Adrenal gland (tissue), 9 donors: ENCODE measurements at regions not wholly inside any gene's neighbourhood (a gene's known extent, or its start where the extent isn't known, plus 50 kb on each side); places are given as distances from the start of the nearest gene placed in this dataset.

ENCODE experiments used
- DNase-seq, 7 donors: peaks; one replicate each; pipeline ENCODE4 v3.0.0-alpha.2; 2019 to 2020
- H3K27ac ChIP-seq, 5 donors: fragments of 200-600 bp; sonication (generic) in 4 of 5; 1 replicate in 3 of 5; 2 replicates in 2 of 5; pipeline versions ENCODE4 v1.5.1 to v1.8.0; 2016 to 2020; ENCODE audit warnings: mild to moderate bottlenecking in 1 of 5
- H3K27me3 ChIP-seq: fragments of 200-600 bp; 2 replicates; pipeline ENCODE4 v1.8.0; 2021
- H3K36me3 ChIP-seq, 2 donors: fragments of 200-600 bp; replicated peaks in 1 of 2; 1 replicate in 1 of 2; 2 replicates in 1 of 2; pipeline versions ENCODE4 v1.5.1 to v1.8.0; 2018 to 2022
- H3K4me1 ChIP-seq, 2 donors: fragments of 200-600 bp; replicated peaks in 1 of 2; 1 replicate in 1 of 2; 2 replicates in 1 of 2; pipeline versions ENCODE4 v1.5.1 to v1.8.0; 2018 to 2021
- H3K4me3 ChIP-seq, 4 donors: fragments of 200-600 bp; sonication (generic) in 3 of 4; one replicate each; pipeline ENCODE4 v1.5.1; 2016 to 2018
- H3K9me3 ChIP-seq, 3 donors: fragments of 200-600 bp; sonication (generic) in 1 of 3; replicated peaks in 1 of 3; 1 replicate in 2 of 3; 2 replicates in 1 of 3; pipeline versions ENCODE4 v1.5.1 to v1.8.0; 2016 to 2021
- CTCF ChIP-seq, 6 experiments: fragments of 450-650 bp in 4 of 6; fragments of 200-600 bp in 2 of 6; sonication (generic) in 1 of 6; IDR thresholded peaks; 1 replicate in 5 of 6; 2 replicates in 1 of 6; pipeline versions ENCODE4 v1.5.1 to v1.8.0; 2016 to 2021; ENCODE audit warnings: antibody characterized with exemption in 6 of 6, mild to moderate bottlenecking in 2 of 6, moderate library complexity in 1 of 6
- POLR2A ChIP-seq, 2 donors: fragments of 450-650 bp; IDR thresholded peaks; one replicate each; pipeline ENCODE4 v1.6.1; 2017; ENCODE audit warnings: antibody characterized with exemption in 2 of 2, mild to moderate bottlenecking in 2 of 2, moderate library complexity in 1 of 2
- WGBS, 4 donors: extraction: QIAGEN DNeasy Blood & Tissue Kit in 2 of 4; methylation state at CpG; one replicate each; pipeline versions ENCODE4 v1.1.5 to v1.1.7; 2013 to 2017; 5-methylcytosine and 5-hydroxymethylcytosine counted together
- intact Hi-C, 2 donors: fragments of 100-400 bp; cut with DNase I; formaldehyde crosslinking; loops; one replicate each; pipeline versions ENCODE4 v1.14.1 to v1.15.0; 2022 to 2023
- donor health status: healthy with polysubstance abuse.
- donor health status: Bipolar disorder and iron deficiency.
- donor health status: DM: yes; HTN: yes; CAD: no.
- donor health status: DM: no; HTN: no; CAD: no.
- donor health status: DM: no; HTN: no; CAD: no.

GRCh38 chr1:60184521-60184920 lies 111.0 kb upstream of the C1orf87 start:
- intact Hi-C loops = no loop called here
- TF ChIP-seq POLR2A (IDR thresholded peaks at IDR 0.05) (no peak), CTCF (IDR thresholded peaks at IDR 0.05) (no peak)
- DNase-seq = no peak
- no peak overlapping the region for H3K4me3 ChIP-seq
- H3K36me3 ChIP-seq = no peaks in the 10 kb centered on the region
- H3K4me1 ChIP-seq = no peaks in the 10 kb centered on the region
- no peaks in the 10 kb centered on the region for H3K9me3 ChIP-seq
- WGBS, 4 donors = 67 to 93% (median 81%) methylated on average over 1 to 2 of the region's 2 CpGs
- no peak overlapping the region for H3K27ac ChIP-seq
- H3K27me3 ChIP-seq = no peaks in the 10 kb centered on the region

DNA sequence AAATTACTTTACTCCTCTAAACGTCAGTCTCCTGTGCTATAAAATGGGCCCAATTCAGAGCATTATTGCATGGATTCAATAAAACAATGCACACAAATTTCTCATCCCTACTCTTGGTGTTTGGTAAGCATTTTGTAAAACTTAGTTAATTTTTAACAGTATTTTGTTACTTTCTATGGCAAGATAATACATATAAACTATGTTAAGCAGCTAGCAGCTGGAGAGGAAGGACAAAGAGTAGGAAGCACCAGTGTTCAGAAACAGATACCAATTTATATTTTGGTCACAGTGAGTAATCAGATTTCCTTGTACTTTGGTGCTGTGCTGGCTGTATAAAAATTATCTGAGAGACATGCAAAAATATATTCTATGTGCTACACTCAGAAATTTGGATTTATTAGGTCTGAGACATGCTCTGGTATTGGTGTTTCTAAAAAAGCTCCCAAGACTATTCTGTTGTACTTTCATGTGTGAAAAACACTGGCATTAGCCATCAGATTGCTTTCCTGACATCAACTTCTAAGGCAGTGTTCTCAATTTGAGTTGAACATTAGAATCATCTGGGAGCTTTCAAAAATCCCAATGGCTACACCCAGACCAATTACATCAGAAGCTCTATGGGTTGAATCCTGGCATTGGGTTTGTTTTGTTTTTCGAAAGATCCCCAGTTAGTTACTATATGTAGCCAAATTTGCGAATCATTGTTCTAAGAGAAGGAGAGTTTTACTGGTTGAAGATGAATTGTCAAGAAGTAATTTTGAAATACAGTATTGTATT lies 100.3 kb upstream of the C1orf87 start:
- Histone ChIP-seq H3K4me1 (no peaks in the 10 kb centered on the region), H3K4me3 (no peak overlapping the region), H3K27me3 (no peaks in the 10 kb centered on the region), H3K9me3 (no peaks in the 10 kb centered on the region), H3K27ac (no peak overlapping the region), H3K36me3 (no peaks in the 10 kb centered on the region)
- DNase-seq = no peak
- intact Hi-C loops = no loop called here
- TF ChIP-seq CTCF (IDR thresholded peaks at IDR 0.05) = no peak
- no peak for TF ChIP-seq POLR2A (IDR thresholded peaks at IDR 0.05)
- WGBS, 4 donors = 72 to 87% (median 79%) methylated on average over 3 of the region's 3 CpGs

DNA sequence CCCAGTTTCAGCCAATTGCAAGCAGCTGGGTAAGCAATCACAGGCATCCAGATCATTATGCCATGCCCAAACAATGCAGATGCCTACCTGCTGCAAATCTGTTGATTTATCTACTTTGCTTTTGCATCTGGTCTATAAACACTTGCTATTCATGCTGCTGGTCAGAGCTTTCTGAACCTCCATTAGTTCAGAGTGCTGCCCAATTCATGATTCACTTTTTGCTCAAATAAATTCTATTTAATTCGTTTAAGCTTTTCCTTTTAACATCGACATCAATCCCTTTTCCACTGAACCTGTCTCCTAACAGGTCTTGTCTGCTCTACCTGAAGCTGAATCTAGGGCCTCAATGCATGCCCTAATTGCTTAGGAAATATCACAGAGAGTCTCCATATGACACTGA lies 99.4 kb upstream of the C1orf87 start:
- no peak for TF ChIP-seq CTCF (IDR thresholded peaks at IDR 0.05)
- no peak for TF ChIP-seq POLR2A (IDR thresholded peaks at IDR 0.05)
- no peak overlapping the region for H3K27ac ChIP-seq
- H3K36me3 ChIP-seq = no peaks in the 10 kb centered on the region
- H3K9me3 ChIP-seq = no peaks in the 10 kb centered on the region
- intact Hi-C loops = no loop called here
- WGBS, 4 donors = 87 to 93% (median 91%) methylated on average over 2 of the region's 2 CpGs
- no peaks in the 10 kb centered on the region for H3K4me1 ChIP-seq
- H3K4me3 ChIP-seq = no peak overlapping the region
- H3K27me3 ChIP-seq = no peaks in the 10 kb centered on the region
- DNase-seq = no peak

- intact Hi-C loops = no loop called here
- H3K4me1 ChIP-seq = no peaks in the 10 kb centered on the region
- H3K9me3 ChIP-seq = no peaks in the 10 kb centered on the region
- no peaks in the 10 kb centered on the region for H3K27me3 ChIP-seq
- no peak for TF ChIP-seq POLR2A (IDR thresholded peaks at IDR 0.05)
- no peak for TF ChIP-seq CTCF (IDR thresholded peaks at IDR 0.05)
- DNase-seq = no peak
- H3K4me3 ChIP-seq = no peak overlapping the region
- 48 to 52% (median 51%) methylated on average over 4 of the region's 4 CpGs for WGBS, 4 donors
- H3K27ac ChIP-seq = no peak overlapping the region
- H3K36me3 ChIP-seq = no peaks in the 10 kb centered on the region
These were observed 98.2 kb upstream of the C1orf87 start for GRCh38 chr1:60171801-60172200.
